GM23338 (cell line): ENCODE measurements at regions not wholly inside any gene's neighbourhood (a gene's known extent, or its start where the extent isn't known, plus 50 kb on each side); places are given as distances from the start of the nearest gene placed in this dataset.

ENCODE experiments used
- CREB1 ChIP-seq: fragments of 250-450 bp; sonication (Bioruptor Pico); IDR thresholded peaks from 2 replicates; pipeline ENCODE4 v1.5.0; 2020; ENCODE audit warnings: low read depth, mild to moderate bottlenecking, moderate library complexity
- EZH2 ChIP-seq: fragments of 200-600 bp; sonication (generic); IDR thresholded peaks from one replicate; pipeline ENCODE4 v1.8.0; 2017; ENCODE audit warnings: antibody characterized with exemption, mild to moderate bottlenecking, low read depth; ENCODE audit not compliant: unreplicated experiment
- EZH2phosphoT487 ChIP-seq: fragments of 200-600 bp; sonication (generic); IDR thresholded peaks from one replicate; pipeline ENCODE4 v1.8.1; 2018; ENCODE audit warnings: antibody characterized with exemption; ENCODE audit not compliant: unreplicated experiment
- JUNB ChIP-seq: IDR thresholded peaks from one replicate; pipeline ENCODE4 v1.6.1; 2016; ENCODE audit warnings: antibody characterized with exemption; ENCODE audit not compliant: unreplicated experiment
- NANOG ChIP-seq: IDR thresholded peaks from 2 replicates; pipeline ENCODE4 v1.6.1; 2016; ENCODE audit warnings: antibody characterized with exemption, borderline replicate concordance
- POLR2AphosphoS5 ChIP-seq: IDR thresholded peaks from 2 replicates; pipeline ENCODE4 v1.6.1; 2016; ENCODE audit warnings: antibody characterized with exemption, low read depth
- REST ChIP-seq: IDR thresholded peaks from one replicate; pipeline ENCODE4 v1.6.1; 2018; ENCODE audit warnings: antibody characterized with exemption; ENCODE audit not compliant: unreplicated experiment
- STAT1 ChIP-seq: IDR thresholded peaks from one replicate; pipeline ENCODE4 v1.6.1; 2016; ENCODE audit warnings: antibody characterized with exemption; ENCODE audit not compliant: unreplicated experiment
- ZNF114 ChIP-seq: fragments of 250-450 bp; sonication (Bioruptor Pico); IDR thresholded peaks from 2 replicates; pipeline ENCODE4 v1.5.0; 2020; ENCODE audit warnings: mild to moderate bottlenecking, moderate library complexity
- TF ChIP-seq, protein P1 (sequence below), 2 experiments: fragments of 200-600 bp in 1 of 2; sonication (generic) in 1 of 2; conservative IDR thresholded peaks; 2 replicates each; pipeline versions ENCODE4 v1.5.1 to v1.6.1; 2016 to 2017; ENCODE audit warnings: antibody characterized with exemption in 2 of 2, low read depth in 2 of 2, mild to moderate bottlenecking in 2 of 2, moderate library complexity in 1 of 2
- TF ChIP-seq, protein P2 (sequence below): IDR thresholded peaks from 2 replicates; pipeline ENCODE4 v1.6.1; 2016; ENCODE audit warnings: antibody characterized with exemption

- TF ChIP-seq CREB1 (CRISPR knock-in tag) = no peak
- no peak for TF ChIP-seq JUNB
- TF ChIP-seq, protein P1, sequence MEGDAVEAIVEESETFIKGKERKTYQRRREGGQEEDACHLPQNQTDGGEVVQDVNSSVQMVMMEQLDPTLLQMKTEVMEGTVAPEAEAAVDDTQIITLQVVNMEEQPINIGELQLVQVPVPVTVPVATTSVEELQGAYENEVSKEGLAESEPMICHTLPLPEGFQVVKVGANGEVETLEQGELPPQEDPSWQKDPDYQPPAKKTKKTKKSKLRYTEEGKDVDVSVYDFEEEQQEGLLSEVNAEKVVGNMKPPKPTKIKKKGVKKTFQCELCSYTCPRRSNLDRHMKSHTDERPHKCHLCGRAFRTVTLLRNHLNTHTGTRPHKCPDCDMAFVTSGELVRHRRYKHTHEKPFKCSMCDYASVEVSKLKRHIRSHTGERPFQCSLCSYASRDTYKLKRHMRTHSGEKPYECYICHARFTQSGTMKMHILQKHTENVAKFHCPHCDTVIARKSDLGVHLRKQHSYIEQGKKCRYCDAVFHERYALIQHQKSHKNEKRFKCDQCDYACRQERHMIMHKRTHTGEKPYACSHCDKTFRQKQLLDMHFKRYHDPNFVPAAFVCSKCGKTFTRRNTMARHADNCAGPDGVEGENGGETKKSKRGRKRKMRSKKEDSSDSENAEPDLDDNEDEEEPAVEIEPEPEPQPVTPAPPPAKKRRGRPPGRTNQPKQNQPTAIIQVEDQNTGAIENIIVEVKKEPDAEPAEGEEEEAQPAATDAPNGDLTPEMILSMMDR (conservative IDR thresholded peaks at IDR 0.05; ENCODE audit: low read depth in 2 of 2) = no peak
- TF ChIP-seq ZNF114 (CRISPR knock-in tag) = no peak
- no peak for TF ChIP-seq POLR2AphosphoS5
- TF ChIP-seq REST = no peak
- no peak for TF ChIP-seq EZH2phosphoT487
- TF ChIP-seq EZH2 = no peak
- TF ChIP-seq, protein P2, sequence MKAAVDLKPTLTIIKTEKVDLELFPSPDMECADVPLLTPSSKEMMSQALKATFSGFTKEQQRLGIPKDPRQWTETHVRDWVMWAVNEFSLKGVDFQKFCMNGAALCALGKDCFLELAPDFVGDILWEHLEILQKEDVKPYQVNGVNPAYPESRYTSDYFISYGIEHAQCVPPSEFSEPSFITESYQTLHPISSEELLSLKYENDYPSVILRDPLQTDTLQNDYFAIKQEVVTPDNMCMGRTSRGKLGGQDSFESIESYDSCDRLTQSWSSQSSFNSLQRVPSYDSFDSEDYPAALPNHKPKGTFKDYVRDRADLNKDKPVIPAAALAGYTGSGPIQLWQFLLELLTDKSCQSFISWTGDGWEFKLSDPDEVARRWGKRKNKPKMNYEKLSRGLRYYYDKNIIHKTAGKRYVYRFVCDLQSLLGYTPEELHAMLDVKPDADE = no peak
- no peak for TF ChIP-seq STAT1
- TF ChIP-seq NANOG = no peak
Measured at GRCh38 chr17:55635253-55635914, 87.3 kb downstream of the TMEM100 start.
